ENCODE measurements at regions not wholly inside any gene's neighbourhood (a gene's known extent, or its start where the extent isn't known, plus 50 kb on each side); places are given as distances from the start of the nearest gene placed in this dataset.

- Histone ChIP-seq H3K4me1 (ENCODE audit: control insufficient read depth, insufficient read depth, low read length) (no peaks in the 10 kb centered on the region; the same call in 1 of the 2 replicates), H3K27me3 (ENCODE audit: control insufficient read depth, insufficient read depth, low read length) (no peaks in the 10 kb centered on the region), H3K36me3 (ENCODE audit: control insufficient read depth, insufficient read depth, low read length) (no peaks in the 10 kb centered on the region), H3K27ac (ENCODE audit: low read length) (no peak overlapping the region), H3K4me3 (ENCODE audit: low read depth in 2 of 2, low read length in 2 of 2) (no peak overlapping the region), H3K9me3 (ENCODE audit: control insufficient read depth, insufficient read depth, low read depth, low read length) (no peaks in the 10 kb centered on the region)
- no peak for ATAC-seq
- TF ChIP-seq TCF7L2 (IDR thresholded peaks at IDR 0.05; ENCODE audit: low read depth, low read length), result no peak
- TF ChIP-seq REST (IDR thresholded peaks at IDR 0.05; ENCODE audit: insufficient read depth in 1 of 2, low read depth in 2 of 2, low read length in 1 of 2), result no peak
- TF ChIP-seq CTCF (IDR thresholded peaks at IDR 0.05), result no peak
- TF ChIP-seq POLR2AphosphoS5 (IDR thresholded peaks at IDR 0.05; ENCODE audit: low read depth, low read length), result no peak
- no peak for TF ChIP-seq SIN3A (IDR thresholded peaks at IDR 0.05; ENCODE audit: borderline replicate concordance, insufficient read depth, low read depth, low read length)
- intact Hi-C loops (cut with micrococcal nuclease; ENCODE audit: unreplicated experiment) (no loop called here), in situ Hi-C loops (cut with HindIII; ENCODE audit: low pct_unique_long_range_greater_than_20kb, low sequenced_read_pairs) (no loop called here)
- no TSS peak for BruUV-seq (replicated peaks)
- ChIA-PET POLR2A (no interaction called here), CTCF (no interaction called here)
- DNase-seq (ENCODE audit: low read depth, low spot score), result no peak
Measured at GRCh38 chr22:49099089-49099488, 728.6 kb downstream of the BRD1 start.

- BruUV-seq (replicated peaks), result no TSS peak
- H3K27me3 ChIP-seq (ENCODE audit: control insufficient read depth, insufficient read depth, low read length), result no peaks in the 10 kb centered on the region
- H3K36me3 ChIP-seq (ENCODE audit: control insufficient read depth, insufficient read depth, low read length), result no peaks in the 10 kb centered on the region
- CTCF ChIA-PET, result no interaction called here
- TF ChIP-seq SIN3A (IDR thresholded peaks at IDR 0.05; ENCODE audit: borderline replicate concordance, insufficient read depth, low read depth, low read length) (no peak), CTCF (IDR thresholded peaks at IDR 0.05) (no peak), POLR2AphosphoS5 (IDR thresholded peaks at IDR 0.05; ENCODE audit: low read depth, low read length) (no peak), TCF7L2 (IDR thresholded peaks at IDR 0.05; ENCODE audit: low read depth, low read length) (no peak), REST (IDR thresholded peaks at IDR 0.05; ENCODE audit: insufficient read depth in 1 of 2, low read depth in 2 of 2, low read length in 1 of 2) (no peak)
- no peak for DNase-seq (ENCODE audit: low read depth, low spot score)
- no peaks in the 10 kb centered on the region; the same call in 1 of the 2 replicates for H3K4me1 ChIP-seq (ENCODE audit: control insufficient read depth, insufficient read depth, low read length)
- POLR2A ChIA-PET, result no interaction called here
- no peak overlapping the region for H3K27ac ChIP-seq (ENCODE audit: low read length)
- no peak overlapping the region for H3K4me3 ChIP-seq (ENCODE audit: low read depth in 2 of 2, low read length in 2 of 2)
- in situ Hi-C loops (cut with HindIII; ENCODE audit: low pct_unique_long_range_greater_than_20kb, low sequenced_read_pairs) (no loop called here), intact Hi-C loops (cut with micrococcal nuclease; ENCODE audit: unreplicated experiment) (no loop called here)
- ATAC-seq, result no peak; the same call in 1 of the 2 replicates
- no peaks in the 10 kb centered on the region for H3K9me3 ChIP-seq (ENCODE audit: control insufficient read depth, insufficient read depth, low read depth, low read length)
Measured at GRCh38 chr22:49097966-49098365, 729.7 kb downstream of the BRD1 start.

Data from Panc1 (cell line).